ENCODE measurements at regions not wholly inside any gene's neighbourhood (a gene's known extent, or its start where the extent isn't known, plus 50 kb on each side); places are given as distances from the start of the nearest gene placed in this dataset.

- Histone ChIP-seq H3K9ac (ENCODE audit: low read length) (no peak overlapping the region), H3K79me2 (ENCODE audit: low read length) (no peaks in the 10 kb centered on the region), H3K4me3 (ENCODE audit: low read length) (no peak overlapping the region), H3K4me1 (ENCODE audit: low read length) (peaks cover 2% of the 10 kb centered on the region; the same call in 1 of the 2 replicates), H2AFZ (ENCODE audit: low read depth, low read length) (no peak overlapping the region), H3K9me3 (ENCODE audit: insufficient read depth, low read length) (no peaks in the 10 kb centered on the region), H3K27ac (ENCODE audit: low read length) (no peak overlapping the region), H4K20me1 (ENCODE audit: insufficient read depth, low read length) (no peaks in the 10 kb centered on the region), H3K27me3 (ENCODE audit: low read depth, low read length) (no peaks in the 10 kb centered on the region), H3K36me3 (replicated peaks; ENCODE audit: low read depth, low read length) (no peaks in the 10 kb centered on the region), H3K4me2 (ENCODE audit: low read length) (no peak overlapping the region)
- TF ChIP-seq EZH2phosphoT487 (IDR thresholded peaks at IDR 0.05; ENCODE audit: low read depth): no peak
- no peak for TF ChIP-seq CTCF (IDR thresholded peaks at IDR 0.05; ENCODE audit: low read depth, low read length)
Measured at GRCh38 chr7:53596230-53596629, 560.8 kb downstream of the POM121L12 start.

- H3K9ac ChIP-seq (ENCODE audit: low read length): no peak overlapping the region
- H3K4me3 ChIP-seq (ENCODE audit: low read length): no peak overlapping the region
- H3K9me3 ChIP-seq (ENCODE audit: insufficient read depth, low read length): no peaks in the 10 kb centered on the region
- no peaks in the 10 kb centered on the region for H3K36me3 ChIP-seq (replicated peaks; ENCODE audit: low read depth, low read length)
- TF ChIP-seq EZH2phosphoT487 (IDR thresholded peaks at IDR 0.05; ENCODE audit: low read depth) (no peak), CTCF (IDR thresholded peaks at IDR 0.05; ENCODE audit: low read depth, low read length) (no peak)
- no peak overlapping the region for H2AFZ ChIP-seq (ENCODE audit: low read depth, low read length)
- peaks cover 2% of the 10 kb centered on the region; the same call in 1 of the 2 replicates for H3K4me1 ChIP-seq (ENCODE audit: low read length)
- H3K79me2 ChIP-seq (ENCODE audit: low read length): no peaks in the 10 kb centered on the region
- no peaks in the 10 kb centered on the region for H4K20me1 ChIP-seq (ENCODE audit: insufficient read depth, low read length)
- no peak overlapping the region for H3K27ac ChIP-seq (ENCODE audit: low read length)
- no peak overlapping the region for H3K4me2 ChIP-seq (ENCODE audit: low read length)
- no peaks in the 10 kb centered on the region for H3K27me3 ChIP-seq (ENCODE audit: low read depth, low read length)
Measured at GRCh38 chr7:53600296-53600695, 564.9 kb downstream of the POM121L12 start.

- H3K4me1 ChIP-seq (ENCODE audit: low read length): no peaks in the 10 kb centered on the region
- no peak overlapping the region for H2AFZ ChIP-seq (ENCODE audit: low read depth, low read length)
- TF ChIP-seq EZH2phosphoT487 (IDR thresholded peaks at IDR 0.05; ENCODE audit: low read depth) (no peak), CTCF (IDR thresholded peaks at IDR 0.05; ENCODE audit: low read depth, low read length) (no peak)
- H4K20me1 ChIP-seq (ENCODE audit: insufficient read depth, low read length): no peaks in the 10 kb centered on the region
- H3K36me3 ChIP-seq (replicated peaks; ENCODE audit: low read depth, low read length): no peaks in the 10 kb centered on the region
- no peak overlapping the region for H3K9ac ChIP-seq (ENCODE audit: low read length)
- no peak overlapping the region for H3K27ac ChIP-seq (ENCODE audit: low read length)
- H3K79me2 ChIP-seq (ENCODE audit: low read length): no peaks in the 10 kb centered on the region
- H3K4me2 ChIP-seq (ENCODE audit: low read length): no peak overlapping the region
- H3K27me3 ChIP-seq (ENCODE audit: low read depth, low read length): no peaks in the 10 kb centered on the region
- no peak overlapping the region for H3K4me3 ChIP-seq (ENCODE audit: low read length)
- no peaks in the 10 kb centered on the region for H3K9me3 ChIP-seq (ENCODE audit: insufficient read depth, low read length)
Measured at GRCh38 chr7:53602817-53603418, 567.5 kb downstream of the POM121L12 start.

- Histone ChIP-seq H3K79me2 (ENCODE audit: low read length) (no peaks in the 10 kb centered on the region), H3K9ac (ENCODE audit: low read length) (no peak overlapping the region), H3K4me1 (ENCODE audit: low read length) (no peaks in the 10 kb centered on the region), H3K9me3 (ENCODE audit: insufficient read depth, low read length) (no peaks in the 10 kb centered on the region), H4K20me1 (ENCODE audit: insufficient read depth, low read length) (no peaks in the 10 kb centered on the region), H3K36me3 (replicated peaks; ENCODE audit: low read depth, low read length) (no peaks in the 10 kb centered on the region), H3K27me3 (ENCODE audit: low read depth, low read length) (no peaks in the 10 kb centered on the region), H3K4me2 (ENCODE audit: low read length) (no peak overlapping the region), H2AFZ (ENCODE audit: low read depth, low read length) (no peak overlapping the region), H3K4me3 (ENCODE audit: low read length) (no peak overlapping the region), H3K27ac (ENCODE audit: low read length) (no peak overlapping the region)
- no peak for TF ChIP-seq CTCF (IDR thresholded peaks at IDR 0.05; ENCODE audit: low read depth, low read length)
- no peak for TF ChIP-seq EZH2phosphoT487 (IDR thresholded peaks at IDR 0.05; ENCODE audit: low read depth)
Measured at GRCh38 chr7:53603461-53603860, 568.0 kb downstream of the POM121L12 start.

Measured in OCI-LY3 (cell line).